ENCODE measurements at regions not wholly inside any gene's neighbourhood (a gene's known extent, or its start where the extent isn't known, plus 50 kb on each side); places are given as distances from the start of the nearest gene placed in this dataset.

- intact Hi-C loops (cut with DNase I; ENCODE audit: low total_unique reads) = no loop called here
- H3K27ac ChIP-seq = no peak overlapping the region
Observed at GRCh38 chr10:126839094-126839761, 66.0 kb upstream of the DOCK1 start.

DNA sequence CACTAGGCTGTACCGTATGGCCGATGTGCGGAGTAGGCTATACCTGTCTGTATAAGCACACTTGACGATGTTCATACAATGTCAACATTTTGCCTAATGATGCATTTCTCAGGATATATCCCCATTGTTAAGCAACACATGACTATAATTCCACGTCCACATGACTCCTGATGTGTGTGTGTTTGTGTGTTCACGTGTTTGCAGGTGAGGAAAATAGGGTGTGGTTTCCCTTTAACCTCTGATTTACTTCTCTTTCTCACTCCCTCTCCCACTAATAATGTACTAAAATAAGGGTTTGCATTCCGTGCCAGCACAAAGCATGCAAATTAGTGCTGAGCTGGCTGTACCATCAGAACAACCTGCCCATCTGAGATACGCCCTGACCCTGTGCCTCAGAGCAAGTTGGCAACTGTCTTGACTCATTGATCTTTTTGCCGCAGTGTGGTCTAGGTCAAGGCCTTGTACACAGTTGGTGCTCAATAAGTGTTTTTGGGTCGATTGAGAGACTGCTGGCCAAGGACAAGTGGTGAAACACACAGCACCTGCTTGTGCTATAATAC is 64.6 kb upstream of the DOCK1 start:
- intact Hi-C loops (cut with DNase I; ENCODE audit: low total_unique reads) = no loop called here
- TF ChIP-seq CTCF (IDR thresholded peaks at IDR 0.05) (no peak), POLR2A (IDR thresholded peaks at IDR 0.05) (no peak)
- no peak overlapping the region for H3K4me3 ChIP-seq
- no peaks in the 10 kb centered on the region for H3K9me3 ChIP-seq
- DNase-seq = no peak
- peaks cover 0 to 5% of the 10 kb centered on the region in 2 donors for H3K4me1 ChIP-seq
- H3K27me3 ChIP-seq = no peaks in the 10 kb centered on the region
- no peak overlapping the region for H3K27ac ChIP-seq
- H3K36me3 ChIP-seq = no peaks in the 10 kb centered on the region

More at GRCh38 chr10:126839094-126839761, 66.0 kb upstream of the DOCK1 start:
- Histone ChIP-seq H3K4me3 (no peak overlapping the region), H3K9me3 (no peaks in the 10 kb centered on the region), H3K36me3 (no peaks in the 10 kb centered on the region), H3K4me1 (peaks cover 0 to 5% of the 10 kb centered on the region in 2 donors), H3K27me3 (no peaks in the 10 kb centered on the region)
- no peak for DNase-seq
- TF ChIP-seq CTCF (IDR thresholded peaks at IDR 0.05) (no peak), POLR2A (IDR thresholded peaks at IDR 0.05) (no peak)

- H3K27me3 ChIP-seq = no peaks in the 10 kb centered on the region
- peaks cover 0 to 5% of the 10 kb centered on the region in 2 donors for H3K4me1 ChIP-seq
- no peak overlapping the region for H3K4me3 ChIP-seq
- intact Hi-C loops (cut with DNase I; ENCODE audit: low total_unique reads) = no loop called here
- no peaks in the 10 kb centered on the region for H3K36me3 ChIP-seq
- no peak overlapping the region for H3K27ac ChIP-seq
- no peaks in the 10 kb centered on the region for H3K9me3 ChIP-seq
- TF ChIP-seq POLR2A (IDR thresholded peaks at IDR 0.05) = no peak
- no peak for TF ChIP-seq CTCF (IDR thresholded peaks at IDR 0.05)
- no peak for DNase-seq
Observed at GRCh38 chr10:126841341-126841895, 63.8 kb upstream of the DOCK1 start.

GRCh38 chr10:126842356-126842755 is 62.9 kb upstream of the DOCK1 start:
- no peaks in the 10 kb centered on the region for H3K36me3 ChIP-seq
- no peaks in the 10 kb centered on the region for H3K9me3 ChIP-seq
- H3K4me3 ChIP-seq = no peak overlapping the region
- TF ChIP-seq CTCF (IDR thresholded peaks at IDR 0.05) (no peak), POLR2A (IDR thresholded peaks at IDR 0.05) (no peak)
- intact Hi-C loops (cut with DNase I; ENCODE audit: low total_unique reads) = no loop called here
- H3K27ac ChIP-seq = no peak overlapping the region
- no peaks in the 10 kb centered on the region for H3K27me3 ChIP-seq
- H3K4me1 ChIP-seq = peaks cover 0 to 5% of the 10 kb centered on the region in 2 donors
- DNase-seq = no peak

- Histone ChIP-seq H3K4me3 (no peak overlapping the region), H3K9me3 (no peaks in the 10 kb centered on the region), H3K4me1 (peaks cover 0 to 5% of the 10 kb centered on the region in 2 donors), H3K36me3 (no peaks in the 10 kb centered on the region), H3K27me3 (no peaks in the 10 kb centered on the region), H3K27ac (no peak overlapping the region)
- intact Hi-C loops (cut with DNase I; ENCODE audit: low total_unique reads) = no loop called here
- no peak for TF ChIP-seq POLR2A (IDR thresholded peaks at IDR 0.05)
- no peak for DNase-seq
Observed at GRCh38 chr10:126842836-126843235, 62.4 kb upstream of the DOCK1 start.
